Heart left ventricle (tissue), 13 donors: ENCODE measurements at regions not wholly inside any gene's neighbourhood (a gene's known extent, or its start where the extent isn't known, plus 50 kb on each side); places are given as distances from the start of the nearest gene placed in this dataset.

Source experiments
- POLR2A ChIP-seq, 2 donors: fragments of 450-650 bp; IDR thresholded peaks; one replicate each; pipeline ENCODE4 v1.6.1; 2017; ENCODE audit warnings: antibody characterized with exemption in 2 of 2, mild to moderate bottlenecking in 2 of 2, moderate library complexity in 2 of 2
- TF ChIP-seq, protein P1 (sequence below), 12 donors: fragments of 200-600 bp; sonication (generic) in 4 of 12; IDR thresholded peaks; one replicate each; pipeline versions ENCODE4 v1.5.0 to v1.8.0; 2018 to 2022; ENCODE audit warnings: antibody characterized with exemption in 12 of 12, mild to moderate bottlenecking in 5 of 12
- donor health status: ischemic (EF 13 %, LVEDD 7.1; RV severe dilation, severe dysfunction).
- donor health status: DM: no; HTN: yes; CAD: no.
- donor health status: DM: no; HTN: no; CAD: no.
- donor health status: ischemic (EF 25% LVEDD 6.9; RV normal size, moderate dysfunction).
- donor health status: ischemic (EF 25% LVEDD 5.7; RV mildly dilated, moderate dysfunction).
- donor health status: ischemic (EF 35%, LVEDD 5.7; RV mildly dilated, moderate dysfunction).
- donor health status: nonischemic (EF 11% LVEDD 7.7; RV severe dilation, severe dysfunction).
- donor health status: DM: yes; HTN: yes; CAD: no.
- donor health status: PGD.
- donor health status: ischemic (EF 29% LVEDD 5.4; RV normal size, mild dysfunction).
- donor health status: nonischemic (EF 23%, LVEDD 6.1; RV moderate dilation, normal function).

DNA sequence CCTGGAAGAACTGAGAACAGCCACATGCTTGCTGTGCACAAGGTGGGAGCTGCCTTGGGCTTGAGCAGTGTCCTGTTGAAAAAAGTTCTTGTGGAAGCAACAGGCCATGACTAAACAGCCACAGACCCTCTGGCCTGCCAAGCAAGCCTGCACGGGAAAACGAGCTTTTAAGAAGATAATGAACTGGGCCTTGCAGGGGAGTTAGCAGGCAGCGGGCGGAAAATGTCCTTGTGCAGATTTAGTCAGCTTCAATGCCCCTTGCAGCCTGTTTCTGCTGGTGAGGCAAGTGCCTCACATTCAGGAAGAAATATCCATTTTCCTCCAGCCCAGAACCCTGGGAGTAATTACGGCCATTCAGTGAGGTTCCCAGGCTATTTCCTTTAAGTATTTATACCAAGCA is 126.2 kb upstream of the KLHL25 start:
- TF ChIP-seq POLR2A (IDR thresholded peaks at IDR 0.05) = no peak
- TF ChIP-seq, protein P1, sequence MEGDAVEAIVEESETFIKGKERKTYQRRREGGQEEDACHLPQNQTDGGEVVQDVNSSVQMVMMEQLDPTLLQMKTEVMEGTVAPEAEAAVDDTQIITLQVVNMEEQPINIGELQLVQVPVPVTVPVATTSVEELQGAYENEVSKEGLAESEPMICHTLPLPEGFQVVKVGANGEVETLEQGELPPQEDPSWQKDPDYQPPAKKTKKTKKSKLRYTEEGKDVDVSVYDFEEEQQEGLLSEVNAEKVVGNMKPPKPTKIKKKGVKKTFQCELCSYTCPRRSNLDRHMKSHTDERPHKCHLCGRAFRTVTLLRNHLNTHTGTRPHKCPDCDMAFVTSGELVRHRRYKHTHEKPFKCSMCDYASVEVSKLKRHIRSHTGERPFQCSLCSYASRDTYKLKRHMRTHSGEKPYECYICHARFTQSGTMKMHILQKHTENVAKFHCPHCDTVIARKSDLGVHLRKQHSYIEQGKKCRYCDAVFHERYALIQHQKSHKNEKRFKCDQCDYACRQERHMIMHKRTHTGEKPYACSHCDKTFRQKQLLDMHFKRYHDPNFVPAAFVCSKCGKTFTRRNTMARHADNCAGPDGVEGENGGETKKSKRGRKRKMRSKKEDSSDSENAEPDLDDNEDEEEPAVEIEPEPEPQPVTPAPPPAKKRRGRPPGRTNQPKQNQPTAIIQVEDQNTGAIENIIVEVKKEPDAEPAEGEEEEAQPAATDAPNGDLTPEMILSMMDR (IDR thresholded peaks at IDR 0.05) = no peak
